OCI-M2 (cell line): ENCODE measurements at regions not wholly inside any gene's neighbourhood (a gene's known extent, or its start where the extent isn't known, plus 50 kb on each side); places are given as distances from the start of the nearest gene placed in this dataset.
"Not testable (repeated sequence)": the region's sequence is repeated elsewhere in the genome, so short reads cannot be mapped to it uniquely, and the experiment has no call there.

Experiments
- DNase-seq: peaks from one replicate; lab custom pipeline; 2025; ENCODE audit not compliant: unreplicated experiment; lab: John Stamatoyannopoulos, UW

DNA sequence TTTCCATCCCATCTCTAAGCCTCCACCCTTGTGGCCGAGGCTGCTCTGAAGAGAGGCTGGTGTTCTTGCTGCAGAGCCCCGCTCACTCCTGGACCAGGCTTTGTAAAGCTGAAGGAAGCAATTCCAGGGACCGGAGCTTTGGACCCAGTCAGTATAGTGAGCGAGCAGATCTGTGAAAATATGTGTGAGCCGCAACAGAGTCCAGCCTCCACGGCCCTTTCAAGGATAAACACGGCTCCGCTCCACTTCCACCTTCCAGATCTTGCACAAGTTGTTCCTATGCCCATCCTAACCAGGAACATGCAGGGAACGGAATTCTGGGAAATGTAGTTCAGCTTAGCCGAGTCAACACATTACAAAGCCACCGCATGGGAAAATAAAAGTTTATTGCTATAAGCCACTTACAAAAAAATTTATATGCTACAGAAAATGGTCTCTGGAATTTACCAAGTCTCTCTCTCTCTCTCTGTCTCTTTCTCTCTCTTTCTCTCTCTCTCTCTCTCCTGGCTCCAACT lies 151.7 kb upstream of the ZNF521 start:
- peak; percentile 8 for DNase-seq

DNA sequence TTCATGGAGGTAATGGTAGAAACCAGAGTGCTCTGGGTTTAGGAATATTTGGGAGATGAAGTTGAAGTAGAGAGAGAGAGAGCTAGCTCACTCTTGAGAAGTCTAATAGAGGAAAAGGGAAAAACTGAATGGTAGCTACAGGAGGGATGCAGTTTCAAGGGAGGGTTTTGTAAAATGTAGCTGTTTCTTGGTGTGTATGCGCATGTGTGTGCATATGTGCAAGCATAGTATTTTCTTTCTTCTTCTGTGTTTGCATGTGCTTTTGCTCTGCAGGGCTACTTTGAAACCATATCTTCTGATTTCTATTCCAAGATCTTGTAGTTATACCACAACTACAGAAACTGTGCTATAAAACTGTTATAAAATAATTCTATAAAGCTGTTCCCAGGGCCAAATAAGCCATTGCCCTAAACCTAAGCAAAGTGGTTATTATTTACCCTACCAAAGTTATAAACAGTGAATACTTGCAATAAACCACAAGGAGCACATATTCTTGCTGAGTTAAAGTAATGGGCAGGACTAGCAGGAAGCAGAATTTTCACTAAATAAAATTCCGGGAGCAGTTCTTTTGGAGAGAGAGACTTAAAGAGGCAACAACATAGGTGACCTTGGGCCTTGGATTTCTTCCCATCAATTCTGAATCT lies 145.3 kb upstream of the ZNF521 start:
- no peak for DNase-seq

GRCh38 chr18:25496544-25496943 lies 144.6 kb upstream of the ZNF521 start:
- DNase-seq, result no peak

- no peak for DNase-seq
Observed at GRCh38 chr18:25495606-25496005, 143.6 kb upstream of the ZNF521 start.

DNA sequence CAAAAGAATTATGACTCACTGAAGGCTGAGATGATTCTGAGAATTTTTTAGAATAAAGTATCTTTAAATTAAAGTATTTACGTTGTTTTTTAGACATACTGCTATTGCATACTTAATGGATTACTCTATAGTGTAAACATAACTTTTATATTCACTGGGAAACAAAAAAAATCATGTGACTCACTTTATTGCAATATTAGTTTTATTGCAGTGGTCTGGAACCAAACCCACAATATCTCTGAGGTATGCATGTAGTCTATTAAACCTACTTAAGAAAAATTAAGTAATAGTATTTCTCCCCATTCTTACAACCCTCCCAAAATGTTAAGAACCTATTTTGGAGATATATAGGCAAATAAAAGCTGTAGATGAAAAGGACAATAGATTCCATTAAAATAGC lies 142.9 kb upstream of the ZNF521 start:
- no peak for DNase-seq

DNA sequence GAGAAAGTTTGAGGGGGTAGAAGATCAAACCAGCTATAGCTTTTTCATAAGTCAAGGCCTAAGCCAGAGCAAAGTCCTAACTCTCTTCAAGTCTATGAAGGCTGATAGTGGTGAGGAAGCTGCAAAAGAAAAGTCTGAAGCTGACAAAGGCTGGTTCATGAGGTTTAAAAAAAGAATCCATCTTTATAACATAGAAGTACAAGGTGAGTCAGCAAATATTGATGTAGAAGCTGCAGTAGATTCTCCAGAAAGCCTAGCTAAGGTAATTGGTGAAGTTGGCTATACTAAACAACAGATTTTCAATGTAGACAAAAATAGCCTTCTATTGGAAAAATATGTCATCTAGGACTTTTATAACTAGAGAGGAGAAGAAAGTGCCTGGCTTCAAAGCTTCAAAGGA lies 141.4 kb upstream of the ZNF521 start:
- no peak for DNase-seq

DNA sequence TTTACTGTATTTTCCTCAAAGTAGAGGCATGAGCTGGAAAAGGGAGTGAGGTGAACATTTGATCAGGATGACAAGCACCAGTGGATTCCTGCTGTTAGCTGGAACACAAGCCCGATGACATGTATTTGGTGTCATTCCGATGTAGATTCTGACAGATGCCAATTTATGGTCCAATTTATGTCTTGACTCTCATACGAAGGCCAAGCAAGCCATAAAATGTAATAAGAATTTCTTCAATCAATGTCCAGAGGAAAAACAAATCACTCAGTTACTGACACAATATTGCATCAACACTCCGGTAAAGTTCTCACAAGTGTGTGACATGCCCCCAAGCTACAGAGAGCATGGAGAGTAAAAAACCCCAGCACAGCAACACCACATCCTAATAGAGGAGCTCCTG lies 138.3 kb upstream of the ZNF521 start:
- DNase-seq, result no peak

DNA sequence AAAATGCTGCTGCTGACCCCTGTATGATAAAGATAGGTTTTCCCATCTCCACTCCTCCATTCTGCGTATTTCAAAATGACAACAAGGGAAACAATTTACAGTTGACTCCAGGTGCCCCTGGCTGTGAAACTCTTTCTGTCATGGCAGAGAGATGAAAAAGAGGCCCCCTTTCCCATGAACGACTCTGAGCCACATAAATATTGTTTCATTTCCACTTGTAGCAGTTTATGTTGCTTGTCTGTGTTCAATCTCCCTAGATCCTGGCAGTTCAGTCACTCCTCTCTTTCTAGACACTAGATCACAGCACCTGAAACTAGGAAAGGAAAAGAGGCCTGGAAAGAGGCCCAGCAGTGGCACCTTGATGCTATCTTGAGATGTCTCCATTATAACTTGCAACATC lies 121.0 kb upstream of the ZNF521 start:
- DNase-seq, result no peak

- DNase-seq, result not testable (repeated sequence)
Observed at GRCh38 chr18:25470756-25471524, 119.0 kb upstream of the ZNF521 start.

DNA sequence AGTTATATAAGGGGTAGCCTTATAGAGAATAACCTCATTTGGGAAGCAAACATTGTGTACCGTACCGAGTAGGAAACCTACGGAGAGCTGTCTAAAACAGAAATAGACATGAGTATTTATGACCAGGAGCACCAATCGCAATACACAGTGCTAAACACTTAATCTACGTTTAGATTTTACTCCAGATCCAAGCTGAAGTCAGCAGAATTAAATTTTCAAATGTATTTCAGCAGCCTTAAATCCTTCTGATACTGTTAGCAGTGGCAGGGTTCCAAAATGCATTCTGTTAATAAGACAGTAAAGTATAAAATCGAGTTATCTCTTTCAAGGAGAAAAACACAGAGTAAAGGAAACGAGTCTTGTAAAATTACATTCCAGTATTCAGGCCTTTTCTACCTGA lies 118.1 kb upstream of the ZNF521 start:
- no peak for DNase-seq

DNA sequence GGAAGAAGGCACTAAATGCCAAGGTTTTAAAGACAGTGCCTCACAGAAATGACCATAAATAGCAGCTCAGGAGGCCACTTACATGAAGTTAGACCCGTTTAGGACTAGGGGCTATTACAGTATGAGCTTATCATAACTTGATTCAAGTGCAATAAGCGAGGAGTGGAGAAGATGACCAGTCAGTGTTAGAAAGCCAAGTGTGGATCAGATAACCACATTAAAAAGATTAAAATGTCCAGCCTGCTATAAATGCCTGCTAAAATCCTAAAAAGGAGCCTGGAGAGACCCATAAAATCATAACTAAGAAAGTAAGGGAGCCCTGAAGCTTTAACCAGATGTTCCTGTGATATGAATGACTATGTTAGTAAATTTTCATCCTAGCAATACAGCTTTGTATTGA lies 117.5 kb upstream of the ZNF521 start:
- no peak for DNase-seq

GRCh38 chr18:25467226-25467987 lies 115.4 kb upstream of the ZNF521 start:
- no peak for DNase-seq

GRCh38 chr18:25465152-25465732 lies 113.3 kb upstream of the ZNF521 start:
- no peak for DNase-seq

- no peak for DNase-seq
Observed at GRCh38 chr18:25464227-25464626, 112.3 kb upstream of the ZNF521 start.

- DNase-seq, result no peak
Observed at GRCh38 chr18:25463726-25464125, 111.8 kb upstream of the ZNF521 start.

DNA sequence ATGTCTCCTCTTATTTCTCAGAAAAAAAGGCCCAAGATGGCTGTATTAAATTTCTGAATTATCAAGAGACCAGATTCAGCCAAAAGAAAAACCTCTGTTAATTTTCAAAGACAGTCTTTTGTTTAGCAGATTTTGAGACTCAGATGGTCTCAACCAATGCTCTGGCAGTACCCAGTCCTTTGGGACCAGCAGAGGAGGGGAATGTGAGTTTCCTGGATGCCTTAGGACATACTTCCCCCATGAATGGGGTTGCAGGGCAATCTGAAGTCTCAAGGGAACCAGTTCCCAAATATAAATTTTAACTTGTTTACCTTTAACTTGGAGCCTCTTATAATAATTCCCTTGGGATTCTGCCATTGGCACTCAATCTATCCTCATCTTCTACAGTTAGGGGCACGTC lies 107.8 kb upstream of the ZNF521 start:
- DNase-seq, result no peak

DNA sequence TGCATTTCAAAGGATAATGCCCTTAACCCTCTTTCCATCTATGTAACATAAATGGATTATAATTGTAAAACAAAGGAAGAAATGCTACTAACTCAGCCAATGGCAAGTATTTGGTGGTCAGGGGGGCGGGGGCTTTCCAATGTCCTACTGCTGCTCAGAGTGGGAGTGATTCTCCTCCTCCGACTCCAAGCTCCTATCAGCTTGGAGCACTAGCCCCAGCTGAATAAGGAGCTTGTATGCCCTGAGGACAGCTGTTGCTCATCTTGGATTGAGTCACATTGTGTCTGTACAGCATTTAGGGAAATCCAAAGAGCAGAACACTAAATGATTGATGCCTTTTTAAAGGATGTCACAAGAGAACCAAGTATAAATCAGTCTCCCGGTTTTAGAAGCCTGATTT lies 105.6 kb upstream of the ZNF521 start:
- no peak for DNase-seq

DNA sequence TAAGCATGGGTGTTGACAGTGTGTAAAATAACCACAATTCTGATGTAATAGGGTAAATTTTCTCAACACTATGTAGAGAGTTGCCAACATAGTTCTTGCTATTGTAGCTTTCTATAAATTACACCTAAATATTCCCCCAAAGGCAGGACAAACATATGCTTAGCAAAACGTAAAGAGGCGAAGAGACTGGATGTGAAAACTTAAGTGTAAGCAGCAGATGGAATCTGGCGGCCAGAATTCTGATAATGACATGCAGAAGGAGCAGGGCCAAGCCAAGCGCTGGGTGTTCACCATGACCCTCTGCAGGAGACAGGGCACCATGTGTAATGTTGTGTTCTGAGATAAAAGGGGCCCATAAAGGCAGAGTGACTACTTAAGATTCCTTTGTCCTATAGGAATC lies 105.2 kb upstream of the ZNF521 start:
- DNase-seq, result no peak

DNA sequence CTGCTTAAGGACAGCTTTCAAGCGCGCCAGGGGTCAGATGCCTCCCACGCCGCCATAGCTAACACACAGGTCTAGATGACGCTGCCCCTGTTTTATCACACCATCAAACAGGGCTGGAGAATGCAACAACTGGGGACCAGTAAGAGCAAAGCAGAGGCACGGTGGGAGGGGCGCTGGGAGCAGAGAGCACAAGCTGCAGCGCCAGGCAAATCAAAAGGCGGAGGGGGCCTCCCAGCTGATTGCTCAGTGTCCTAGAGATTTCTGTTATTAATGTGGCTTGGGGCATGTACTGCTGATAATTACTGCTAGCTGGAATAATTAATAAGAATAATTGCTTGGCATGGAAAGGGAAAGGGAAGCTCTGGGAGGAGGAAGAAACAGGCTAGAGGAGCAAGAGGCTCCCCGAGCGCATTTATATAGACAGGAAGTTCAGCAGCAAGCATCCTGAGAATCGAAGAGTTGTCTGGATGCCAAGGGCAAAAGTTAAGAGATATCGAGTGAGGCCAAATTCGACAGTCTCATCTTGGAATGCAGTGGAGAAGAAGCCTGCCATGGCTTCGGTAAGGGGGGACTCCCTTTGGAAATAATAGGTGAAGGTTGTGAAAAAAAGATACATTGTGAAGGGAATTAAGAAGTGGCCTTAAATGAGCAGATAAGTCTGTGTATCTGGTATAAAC lies 104.5 kb upstream of the ZNF521 start:
- no peak for DNase-seq

- DNase-seq, result no peak
Observed at GRCh38 chr18:25455646-25456045, 103.7 kb upstream of the ZNF521 start.

- DNase-seq, result no peak
Observed at GRCh38 chr18:25455159-25455558, 103.2 kb upstream of the ZNF521 start.
